BLaER1 treated with 17β-estradiol and CSF1 and Interleukin-3, amounts not matched to agents 10 nM and 100 nM (cell line): ENCODE measurements at regions not wholly inside any gene's neighbourhood (a gene's known extent, or its start where the extent isn't known, plus 50 kb on each side); places are given as distances from the start of the nearest gene placed in this dataset.
A peak's percentile ranks its signal among the peaks of the same experiment; 100 is the strongest.

Source experiments
- H3K27ac ChIP-seq, 11 experiments: shearing (Covaris generic); formaldehyde crosslinking; 2 replicates each; pipeline ENCODE4 v1.8.1; 2022
- H3K27me3 ChIP-seq, 11 experiments: shearing (Covaris generic); formaldehyde crosslinking; 2 replicates each; pipeline ENCODE4 v1.8.1; 2022
- H3K36me3 ChIP-seq, 11 experiments: shearing (Covaris generic); formaldehyde crosslinking; 2 replicates each; pipeline ENCODE4 v1.8.1; 2022
- H3K4me1 ChIP-seq, 10 experiments: shearing (Covaris generic); formaldehyde crosslinking; 2 replicates each; pipeline ENCODE4 v1.8.1; 2022
- H3K4me2 ChIP-seq, 11 experiments: shearing (Covaris generic); formaldehyde crosslinking; 2 replicates each; pipeline ENCODE4 v1.8.1; 2022
- H3K4me3 ChIP-seq, 10 experiments: shearing (Covaris generic); formaldehyde crosslinking; 2 replicates each; pipeline ENCODE4 v1.8.1; 2022
- H3K9ac ChIP-seq, 11 experiments: shearing (Covaris generic); formaldehyde crosslinking; 2 replicates each; pipeline ENCODE4 v1.8.1; 2022
- H3K9me3 ChIP-seq, 11 experiments: shearing (Covaris generic); formaldehyde crosslinking; replicated peaks in 1 of 11; 2 replicates each; pipeline ENCODE4 v1.8.1; 2022
- H4K20me1 ChIP-seq, 11 experiments: shearing (Covaris generic); formaldehyde crosslinking; 2 replicates each; pipeline ENCODE4 v1.8.1; 2022
- Cebpa-rat ChIP-seq, 11 experiments: shearing (Covaris generic); IDR thresholded peaks; 2 replicates each; pipeline ENCODE4 v1.8.1; 2022

DNA sequence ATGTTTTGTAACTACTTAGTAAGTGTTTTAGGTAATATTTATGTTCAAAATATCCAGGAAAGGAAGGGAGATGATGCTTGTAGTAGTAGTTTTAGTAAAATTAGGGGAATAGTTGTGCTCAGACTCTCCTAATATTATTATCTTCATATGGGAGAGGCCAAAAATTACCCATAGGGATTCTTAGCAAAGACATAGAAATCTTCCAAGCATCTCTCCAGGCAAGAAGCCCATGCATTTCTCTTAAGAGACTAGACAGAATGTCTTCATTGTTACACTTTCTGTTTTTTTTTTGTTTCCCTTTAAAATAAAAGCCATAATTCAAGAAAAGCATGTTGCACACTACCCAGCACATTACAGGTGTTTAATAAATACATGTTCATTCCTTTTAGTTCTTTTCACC is 180.6 kb downstream of the CYB561 start:
- Histone ChIP-seq H3K36me3 (peaks cover 0 to 18% (median 5%) of the 10 kb centered on the region in 11 experiments; a peak in 6 of 22 replicates), H3K27ac (no peak overlapping the region), H3K9me3 (no peaks in the 10 kb centered on the region), H3K4me3 (no peak overlapping the region), H3K9ac (no peak overlapping the region), H4K20me1 (no peaks in the 10 kb centered on the region; a peak in 1 of 22 replicates), H3K4me1 (peaks cover 0 to 24% (median 2%) of the 10 kb centered on the region in 10 experiments; a peak in 7 of 20 replicates), H3K27me3 (no peaks in the 10 kb centered on the region), H3K4me2 (no peak overlapping the region)
- TF ChIP-seq Cebpa-rat (IDR thresholded peaks at IDR 0.05), result no peak

DNA sequence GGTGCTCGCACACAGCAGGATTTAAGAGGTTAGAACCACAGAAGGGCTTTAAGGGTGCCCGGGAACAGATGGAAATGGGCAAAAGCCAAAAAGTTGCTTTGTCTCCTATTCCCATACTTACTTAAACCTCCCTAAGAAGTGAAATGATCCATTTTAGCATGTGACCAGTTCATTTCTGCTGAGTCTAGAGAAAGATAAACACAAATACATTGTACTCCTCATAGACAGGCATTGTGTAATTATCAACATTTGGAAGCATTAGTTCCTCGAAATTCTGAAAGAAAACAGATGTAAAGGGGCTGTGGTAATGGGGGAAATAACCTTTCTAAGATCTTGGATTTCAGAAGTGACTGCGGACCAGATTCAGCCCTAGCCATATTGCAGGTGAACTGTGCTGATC is 178.3 kb downstream of the CYB561 start:
- no peaks in the 10 kb centered on the region for H4K20me1 ChIP-seq

DNA sequence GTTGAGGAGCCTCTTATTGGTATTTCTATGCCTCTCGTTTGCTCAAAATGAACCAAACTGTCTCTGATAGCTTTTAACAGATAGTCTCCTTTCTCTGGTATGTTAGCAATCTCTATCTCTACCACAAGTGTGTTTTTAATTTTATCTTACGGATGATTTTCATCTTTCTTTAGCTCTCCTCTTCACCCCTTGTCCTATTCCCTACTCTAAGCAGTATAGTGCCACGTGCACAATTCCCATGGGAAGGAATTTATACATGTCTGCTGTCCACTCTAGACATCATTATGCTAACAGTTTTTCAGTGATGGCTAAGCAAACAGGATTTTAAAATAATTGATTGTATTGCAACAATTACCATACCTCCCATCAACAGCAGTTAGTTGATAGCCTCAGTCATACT is 177.3 kb downstream of the CYB561 start:
- peaks cover 0 to 18% (median 5%) of the 10 kb centered on the region in 11 experiments; a peak in 6 of 22 replicates for H3K36me3 ChIP-seq
- no peak overlapping the region for H3K4me3 ChIP-seq
- H3K27ac ChIP-seq, result no peak overlapping the region
- peaks cover 0 to 6% (median 0%) of the 10 kb centered on the region in 10 experiments; a peak in 3 of 20 replicates for H3K4me1 ChIP-seq
- no peaks in the 10 kb centered on the region for H3K27me3 ChIP-seq
- TF ChIP-seq Cebpa-rat (IDR thresholded peaks at IDR 0.05), result no peak
- H3K9ac ChIP-seq, result no peak overlapping the region
- H4K20me1 ChIP-seq, result no peaks in the 10 kb centered on the region
- no peak overlapping the region for H3K4me2 ChIP-seq
- H3K9me3 ChIP-seq, result peaks cover 0 to 12% (median 7%) of the 10 kb centered on the region in 11 experiments; a peak in 9 of 22 replicates

More for the DNA sequence above, 178.3 kb downstream of the CYB561 start:
- no peak for TF ChIP-seq Cebpa-rat (IDR thresholded peaks at IDR 0.05)
- H3K9me3 ChIP-seq, result peaks cover 0 to 9% (median 7%) of the 10 kb centered on the region in 11 experiments; a peak in 9 of 22 replicates
- H3K27ac ChIP-seq, result no peak overlapping the region
- H3K4me3 ChIP-seq, result no peak overlapping the region
- H3K27me3 ChIP-seq, result no peaks in the 10 kb centered on the region
- peak overlapping the region in 1 of 11 experiments; percentile 26; a peak in 1 of 22 replicates for H3K4me2 ChIP-seq
- no peak overlapping the region for H3K9ac ChIP-seq
- peaks cover 0 to 18% (median 5%) of the 10 kb centered on the region in 11 experiments; a peak in 6 of 22 replicates for H3K36me3 ChIP-seq
- peaks cover 0 to 13% (median 1%) of the 10 kb centered on the region in 10 experiments; a peak in 7 of 20 replicates for H3K4me1 ChIP-seq

DNA sequence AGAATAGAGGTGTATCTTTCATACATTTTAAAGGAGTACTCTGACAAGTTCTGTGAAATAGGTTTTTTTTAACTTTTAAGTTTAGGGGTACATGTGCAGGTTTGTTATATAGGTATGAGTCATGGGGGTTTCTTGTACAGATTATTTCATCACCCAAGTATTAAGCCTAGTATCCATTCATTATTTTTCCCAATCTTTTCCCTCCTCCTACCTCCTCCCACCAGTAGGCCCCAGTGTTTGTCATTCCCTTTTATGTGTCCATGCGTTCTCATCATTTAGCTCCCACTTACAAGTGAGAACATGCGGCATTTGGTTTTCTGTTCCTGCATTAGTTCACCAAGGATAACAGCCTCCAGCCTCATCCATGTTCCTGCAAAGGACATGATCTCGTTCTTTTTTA is 175.5 kb downstream of the CYB561 start:
- no peak overlapping the region for H3K9ac ChIP-seq
- no peaks in the 10 kb centered on the region for H3K27me3 ChIP-seq
- no peak overlapping the region for H3K4me3 ChIP-seq
- H4K20me1 ChIP-seq, result no peaks in the 10 kb centered on the region
- peaks cover 0 to 12% (median 7%) of the 10 kb centered on the region in 11 experiments; a peak in 9 of 22 replicates for H3K9me3 ChIP-seq
- peaks cover 0 to 18% (median 5%) of the 10 kb centered on the region in 11 experiments; a peak in 6 of 22 replicates for H3K36me3 ChIP-seq
- TF ChIP-seq Cebpa-rat (IDR thresholded peaks at IDR 0.05), result no peak
- no peak overlapping the region for H3K27ac ChIP-seq
- no peak overlapping the region for H3K4me2 ChIP-seq
- H3K4me1 ChIP-seq, result peaks cover 0 to 17% (median 0%) of the 10 kb centered on the region in 10 experiments; a peak in 6 of 20 replicates

DNA sequence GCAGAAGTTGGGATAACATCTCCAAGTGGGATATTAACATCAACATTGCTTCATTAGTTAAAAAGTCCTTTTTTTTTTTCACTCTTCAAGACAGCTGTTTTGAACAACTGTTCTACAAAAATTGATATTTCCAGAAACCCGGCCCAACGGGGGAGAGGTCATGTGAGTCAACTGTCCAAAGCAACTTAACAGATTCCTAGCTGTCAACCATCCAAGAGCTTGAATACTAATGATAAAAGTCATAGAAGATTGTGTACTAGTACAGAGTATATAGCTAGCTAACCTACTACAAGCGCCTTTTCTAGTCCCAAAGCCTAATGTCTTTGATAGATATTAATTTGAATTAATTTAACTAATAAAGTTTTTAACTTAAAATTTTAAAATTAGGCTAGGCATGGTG is 172.0 kb downstream of the CYB561 start:
- Histone ChIP-seq H3K4me1 (peaks cover 0 to 30% (median 0%) of the 10 kb centered on the region in 10 experiments; a peak in 6 of 20 replicates), H3K36me3 (peaks cover 0 to 5% (median 0%) of the 10 kb centered on the region in 11 experiments; a peak in 2 of 22 replicates), H3K4me2 (no peak overlapping the region), H4K20me1 (no peaks in the 10 kb centered on the region), H3K27ac (no peak overlapping the region), H3K9me3 (peaks cover 0 to 12% (median 7%) of the 10 kb centered on the region in 11 experiments; a peak in 9 of 22 replicates), H3K9ac (no peak overlapping the region), H3K4me3 (no peak overlapping the region), H3K27me3 (no peaks in the 10 kb centered on the region)
- TF ChIP-seq Cebpa-rat (IDR thresholded peaks at IDR 0.05), result no peak

DNA sequence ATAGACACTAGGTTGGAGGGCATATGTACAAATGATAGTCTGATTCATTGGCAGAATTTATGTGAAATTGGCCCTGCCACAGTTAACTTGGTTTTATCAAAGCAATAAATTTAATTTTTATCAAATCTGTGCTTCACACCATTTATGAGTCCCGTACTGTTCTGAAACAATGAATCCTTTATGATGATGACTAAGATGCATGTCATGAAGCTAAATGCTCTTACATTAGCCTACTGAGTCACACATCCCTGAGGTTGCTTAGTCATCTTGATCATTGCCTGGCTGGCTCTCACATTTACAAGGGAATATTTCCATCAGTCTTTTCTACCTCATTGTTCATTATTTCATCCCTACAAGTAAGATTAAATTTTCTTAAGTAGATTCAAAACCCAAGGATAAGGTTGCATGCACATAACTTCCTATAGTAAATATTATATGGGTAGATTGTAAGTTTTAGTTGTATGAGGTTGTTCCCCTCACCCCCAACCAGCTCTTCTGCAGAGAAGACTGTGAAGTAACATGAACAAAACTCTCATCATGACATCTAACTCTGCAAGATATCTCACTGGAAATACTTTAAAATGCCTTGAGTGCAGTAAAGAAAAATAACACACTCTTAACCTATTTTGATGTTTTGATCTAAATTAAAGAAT is 170.7 kb downstream of the CYB561 start:
- Histone ChIP-seq H3K27me3 (no peaks in the 10 kb centered on the region), H3K27ac (no peak overlapping the region), H3K4me3 (no peak overlapping the region), H3K4me1 (peaks cover 0 to 43% (median 0%) of the 10 kb centered on the region in 10 experiments; a peak in 6 of 20 replicates), H3K9me3 (peaks cover 0 to 12% (median 7%) of the 10 kb centered on the region in 11 experiments; a peak in 9 of 22 replicates), H4K20me1 (no peaks in the 10 kb centered on the region), H3K4me2 (peak overlapping the region in 4 of 11 experiments; percentile 9 to 58 (median 44); a peak in 7 of 22 replicates), H3K36me3 (0 out of 22 replicates have a peak, but pooled peaks cover 0 to 5% (median 0%) of the 10 kb centered on the region in 11 experiments), H3K9ac (no peak overlapping the region)
- no peak for TF ChIP-seq Cebpa-rat (IDR thresholded peaks at IDR 0.05)

DNA sequence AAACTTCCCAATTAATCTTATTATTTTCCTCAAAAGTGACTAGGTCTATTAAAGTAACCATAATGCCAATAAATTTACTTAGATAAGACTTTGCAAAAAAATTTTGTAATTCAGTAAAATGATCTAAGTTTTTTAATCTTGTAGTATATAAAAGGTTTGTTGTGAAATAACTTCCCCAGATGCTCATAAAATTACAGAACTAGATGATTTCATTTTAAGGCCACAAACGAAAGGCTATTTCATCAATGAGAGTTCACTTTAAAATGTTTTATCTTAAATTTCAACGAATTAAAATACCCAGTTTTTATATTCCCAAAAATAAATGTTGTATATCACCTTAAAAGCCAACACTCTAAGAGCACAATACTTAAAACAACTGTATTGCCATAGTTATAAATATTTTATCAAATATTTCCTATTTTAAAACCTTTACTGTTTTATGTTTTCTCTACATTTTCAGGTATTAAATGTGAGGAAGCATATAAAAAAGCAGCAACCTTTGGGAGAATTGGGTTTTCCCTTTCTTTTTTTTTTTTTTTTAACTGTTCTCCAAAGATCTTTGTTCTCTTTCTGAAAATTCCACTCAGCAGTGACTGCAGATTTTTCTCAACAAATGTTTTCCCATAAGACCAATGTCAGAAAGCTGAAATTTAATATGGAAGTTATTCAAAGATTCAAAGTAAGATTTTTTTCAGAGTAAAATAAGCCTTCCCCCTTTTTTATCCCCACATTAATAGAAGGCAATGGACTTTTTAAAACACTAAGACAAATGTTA is 169.9 kb downstream of the CYB561 start:
- Histone ChIP-seq H3K36me3 (0 out of 22 replicates have a peak, but pooled peaks cover 0 to 5% (median 0%) of the 10 kb centered on the region in 11 experiments), H3K27me3 (no peaks in the 10 kb centered on the region), H3K4me1 (peaks cover 0 to 44% (median 0%) of the 10 kb centered on the region in 10 experiments; a peak in 6 of 20 replicates), H3K4me2 (peak overlapping the region in 3 of 11 experiments; percentile 9 to 55 (median 32); a peak in 5 of 22 replicates), H4K20me1 (no peaks in the 10 kb centered on the region), H3K4me3 (no peak overlapping the region), H3K9me3 (peaks cover 0 to 12% (median 7%) of the 10 kb centered on the region in 11 experiments; a peak in 9 of 22 replicates), H3K9ac (no peak overlapping the region), H3K27ac (no peak overlapping the region)
- TF ChIP-seq Cebpa-rat (IDR thresholded peaks at IDR 0.05), result no peak

DNA sequence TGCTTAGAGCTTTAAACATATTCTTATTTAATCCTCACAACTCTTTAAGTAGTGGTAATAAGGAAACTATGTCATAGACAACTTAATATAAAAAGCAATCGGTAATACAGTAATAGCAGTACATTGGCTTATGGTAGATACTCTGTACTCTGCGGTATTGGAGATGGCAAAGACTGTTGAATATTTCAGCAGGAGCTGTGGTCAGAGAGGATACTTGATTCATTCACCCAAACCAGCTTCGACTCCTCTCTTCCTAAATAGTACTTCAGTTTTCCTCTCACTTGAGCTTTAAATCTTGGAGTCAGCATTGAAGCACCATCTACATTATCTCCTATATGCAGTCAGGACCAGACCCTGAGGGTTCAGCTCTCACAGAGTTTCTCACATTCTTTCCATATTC is 169.3 kb downstream of the CYB561 start:
- Histone ChIP-seq H3K9ac (no peak overlapping the region), H3K4me1 (peaks cover 0 to 44% (median 0%) of the 10 kb centered on the region in 10 experiments; a peak in 6 of 20 replicates), H3K4me3 (no peak overlapping the region), H3K4me2 (no peak overlapping the region), H3K27ac (no peak overlapping the region), H3K9me3 (peaks cover 0 to 11% (median 6%) of the 10 kb centered on the region in 11 experiments; a peak in 9 of 22 replicates), H4K20me1 (no peaks in the 10 kb centered on the region), H3K36me3 (0 out of 22 replicates have a peak, but pooled peaks cover 0 to 3% (median 0%) of the 10 kb centered on the region in 11 experiments), H3K27me3 (no peaks in the 10 kb centered on the region)
- TF ChIP-seq Cebpa-rat (IDR thresholded peaks at IDR 0.05), result no peak
